H9 (cell line): ENCODE measurements at regions not wholly inside any gene's neighbourhood (a gene's known extent, or its start where the extent isn't known, plus 50 kb on each side); places are given as distances from the start of the nearest gene placed in this dataset.

ENCODE experiments used
- DNase-seq: peaks from one replicate; pipeline ENCODE4 v3.0.0-alpha.2; 2017
- H2AFZ ChIP-seq: one replicate; pipeline ENCODE4 v1.6.1; 2013; ENCODE audit warnings: mild to moderate bottlenecking, low read length, control low read depth, moderate library complexity
- H2AK5ac ChIP-seq: 2 replicates; pipeline ENCODE4 v1.6.1; 2013; ENCODE audit warnings: low read length, control low read depth, mixed read lengths; ENCODE audit not compliant: insufficient read length
- H2BK120ac ChIP-seq: one replicate; pipeline ENCODE4 v1.6.1; 2013; ENCODE audit warnings: low read depth, mild to moderate bottlenecking, low read length, control low read depth, inconsistent platforms; ENCODE audit not compliant: poor library complexity, severe bottlenecking
- H2BK12ac ChIP-seq: 2 replicates; pipeline ENCODE4 v1.6.1; 2013; ENCODE audit warnings: low read length, control low read depth, mixed read lengths, low read depth; ENCODE audit not compliant: insufficient read length
- H2BK15ac ChIP-seq: 2 replicates; pipeline ENCODE4 v1.6.1; 2013; ENCODE audit warnings: low read depth, low read length, control low read depth
- H2BK20ac ChIP-seq: one replicate; pipeline ENCODE4 v1.6.1; 2013; ENCODE audit warnings: low read depth, mild to moderate bottlenecking, low read length, control low read depth, inconsistent platforms; ENCODE audit not compliant: poor library complexity, severe bottlenecking
- H2BK5ac ChIP-seq: 2 replicates; pipeline ENCODE4 v1.6.1; 2013; ENCODE audit warnings: low read length, control low read depth, mixed read lengths; ENCODE audit not compliant: insufficient read length
- H3K14ac ChIP-seq: 2 replicates; pipeline ENCODE4 v1.6.1; 2013; ENCODE audit warnings: low read length, control low read depth; ENCODE audit not compliant: insufficient read depth
- H3K18ac ChIP-seq: 2 replicates; pipeline ENCODE4 v1.6.1; 2013; ENCODE audit warnings: low read depth, mild to moderate bottlenecking, mixed read lengths, low read length, control low read depth; ENCODE audit not compliant: insufficient read length
- H3K23ac ChIP-seq: 2 replicates; pipeline ENCODE4 v1.6.1; 2013; ENCODE audit warnings: low read length, control low read depth, mixed read lengths, low read depth; ENCODE audit not compliant: insufficient read length
- H3K23me2 ChIP-seq: 2 replicates; pipeline ENCODE4 v1.6.1; 2013; ENCODE audit warnings: low read depth, mild to moderate bottlenecking, mixed read lengths, low read length, control low read depth; ENCODE audit not compliant: insufficient read length, poor library complexity, severe bottlenecking
- H3K27ac ChIP-seq: 2 replicates; pipeline ENCODE4 v1.5.1; 2013; ENCODE audit warnings: low read length, control low read depth, mixed read lengths, low read depth; ENCODE audit not compliant: insufficient read length
- H3K27me3 ChIP-seq: 2 replicates; pipeline ENCODE4 v1.6.1; 2013; ENCODE audit warnings: low read length, control low read depth, inconsistent platforms; ENCODE audit not compliant: insufficient read depth
- H3K4ac ChIP-seq: 2 replicates; pipeline ENCODE4 v1.6.1; 2013; ENCODE audit warnings: low read depth, mild to moderate bottlenecking, control low read depth, inconsistent platforms, low read length, moderate library complexity
- H3K4me1 ChIP-seq: 2 replicates; pipeline ENCODE4 v1.6.1; 2013; ENCODE audit warnings: low read length, control low read depth, inconsistent platforms; ENCODE audit not compliant: insufficient read depth
- H3K4me2 ChIP-seq: 2 replicates; pipeline ENCODE4 v1.6.1; 2013; ENCODE audit warnings: low read length, control low read depth, mixed read lengths; ENCODE audit not compliant: insufficient read length, insufficient read depth
- H3K56ac ChIP-seq: 2 replicates; pipeline ENCODE4 v1.6.1; 2013; ENCODE audit warnings: low read depth, mild to moderate bottlenecking, mixed read lengths, low read length, control low read depth; ENCODE audit not compliant: insufficient read length
- H3K79me1 ChIP-seq: 2 replicates; pipeline ENCODE4 v1.6.1; 2013; ENCODE audit warnings: low read depth, mild to moderate bottlenecking, moderate library complexity, low read length, control low read depth, inconsistent platforms; ENCODE audit not compliant: insufficient read depth, poor library complexity, severe bottlenecking
- H3K79me2 ChIP-seq: 2 replicates; pipeline ENCODE4 v1.6.1; 2013; ENCODE audit warnings: low read length, control low read depth, inconsistent platforms; ENCODE audit not compliant: insufficient read depth
- H3K9ac ChIP-seq: 2 replicates; pipeline ENCODE4 v1.6.1; 2013; ENCODE audit warnings: low read length, control low read depth, mixed read lengths; ENCODE audit not compliant: insufficient read length; ENCODE audit errors: extremely low read depth
- H3K9me3 ChIP-seq: one replicate; pipeline ENCODE4 v1.6.1; 2013; ENCODE audit warnings: low read depth, low read length, inconsistent platforms; ENCODE audit not compliant: control insufficient read depth
- H3T11ph ChIP-seq: one replicate; pipeline ENCODE4 v1.6.1; 2013; ENCODE audit warnings: mild to moderate bottlenecking, low read length, control low read depth, inconsistent platforms
- H4K20me1 ChIP-seq: one replicate; pipeline ENCODE4 v1.6.1; 2013; ENCODE audit not compliant: control insufficient read depth, insufficient read length, insufficient read depth
- H4K5ac ChIP-seq: 2 replicates; pipeline ENCODE4 v1.6.1; 2013; ENCODE audit warnings: low read depth, mild to moderate bottlenecking, mixed read lengths, low read length, control low read depth; ENCODE audit not compliant: insufficient read length
- H4K8ac ChIP-seq: replicated peaks from 2 replicates; pipeline ENCODE4 v1.6.1; 2013; ENCODE audit warnings: low read length, control low read depth, mixed read lengths, low read depth; ENCODE audit not compliant: insufficient read length
- H4K91ac ChIP-seq: 2 replicates; pipeline ENCODE4 v1.6.1; 2013; ENCODE audit warnings: low read depth, mild to moderate bottlenecking, moderate library complexity, mixed read lengths, low read length, control low read depth; ENCODE audit not compliant: insufficient read length
- H3K27ac Mint-ChIP-seq, 3 experiments: 2 replicates in 2 of 3; 3 replicates in 1 of 3; pipeline ENCODE4 v1.8.0; 2020 to 2021; ENCODE audit warnings: mixed read lengths in 3 of 3, mild to moderate bottlenecking in 1 of 3, moderate library complexity in 1 of 3
- H3K27me3 Mint-ChIP-seq: 2 replicates; pipeline ENCODE4 v1.8.0; 2021; ENCODE audit warnings: low read depth, mild to moderate bottlenecking, moderate library complexity, mixed read lengths
- H3K36me3 Mint-ChIP-seq, 3 experiments: 2 replicates in 2 of 3; 3 replicates in 1 of 3; pipeline ENCODE4 v1.8.0; 2020 to 2021; ENCODE audit warnings: low read depth in 3 of 3, mixed read lengths in 3 of 3; ENCODE audit not compliant: insufficient read depth in 1 of 3
- H3K4me1 Mint-ChIP-seq, 2 experiments: 2 replicates each; pipeline ENCODE4 v1.8.0; 2020; ENCODE audit warnings: mixed read lengths in 2 of 2
- H3K4me3 Mint-ChIP-seq, 2 experiments: 2 replicates in 1 of 2; 3 replicates in 1 of 2; pipeline ENCODE4 v1.8.0; 2020 to 2021; ENCODE audit warnings: mild to moderate bottlenecking in 2 of 2, mixed read lengths in 2 of 2, moderate library complexity in 1 of 2
- H3K9me3 Mint-ChIP-seq, 2 experiments: 2 replicates in 1 of 2; 3 replicates in 1 of 2; pipeline ENCODE4 v1.8.0; 2020; ENCODE audit warnings: mild to moderate bottlenecking in 2 of 2, mixed read lengths in 2 of 2, moderate library complexity in 1 of 2
- WGBS: extraction: QIAGEN DNeasy Blood & Tissue Kit; methylation state at CpG from one replicate; pipeline ENCODE4 v1.1.7; 2013; ENCODE audit warnings: missing lambda C conversion rate, low lambda C conversion rate, mixed read lengths; ENCODE audit not compliant: insufficient read length; ENCODE audit errors: extremely low coverage; 5-methylcytosine and 5-hydroxymethylcytosine counted together
- TF ChIP-seq, protein P1 (sequence below): fragments of 200-600 bp; sonication (generic); conservative IDR thresholded peaks from 3 replicates; pipeline ENCODE4 v1.8.0; 2021; ENCODE audit warnings: antibody characterized with exemption, mild to moderate bottlenecking

DNA sequence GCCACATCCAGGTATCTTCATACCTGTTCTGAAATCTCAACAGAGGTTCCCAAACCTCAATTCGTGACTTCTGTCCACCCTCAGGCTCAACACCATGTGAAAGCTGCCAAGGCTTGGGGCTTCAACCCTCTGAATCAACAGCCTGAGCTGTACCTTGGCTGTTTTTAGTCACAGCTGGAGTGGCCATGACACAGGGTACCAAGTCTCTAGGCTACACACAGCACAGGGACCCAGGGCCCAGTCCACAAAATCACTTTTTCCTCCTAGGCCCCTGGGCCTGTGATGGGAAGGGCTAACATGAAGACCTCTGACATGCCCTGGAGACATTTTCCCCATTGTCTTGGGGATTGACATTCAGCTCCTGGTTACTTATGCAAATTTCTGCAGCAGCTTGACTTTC lies 464.9 kb downstream of the ELAVL2 start:
- Histone ChIP-seq H2BK15ac (no peak overlapping the region), H3K18ac (no peak overlapping the region)
- H3K4me1 Mint-ChIP-seq, result no peaks in the 10 kb centered on the region

More for the DNA sequence above, 464.9 kb downstream of the ELAVL2 start:
- no peak overlapping the region for H2BK20ac ChIP-seq
- H3K4ac ChIP-seq, result no peak overlapping the region
- H3K4me1 ChIP-seq, result no peaks in the 10 kb centered on the region
- no peak overlapping the region for H4K5ac ChIP-seq
- no peak overlapping the region for H2BK120ac ChIP-seq
- no peak overlapping the region for H3K56ac ChIP-seq
- no peaks in the 10 kb centered on the region for H4K20me1 ChIP-seq
- no peak overlapping the region for H3K4me3 Mint-ChIP-seq
- no peaks in the 10 kb centered on the region for H3K79me2 ChIP-seq
- peaks cover 29 to 33% of the 10 kb centered on the region in 2 experiments for H3K9me3 Mint-ChIP-seq
- H4K8ac ChIP-seq, result no peak overlapping the region
- no peak overlapping the region for H2AK5ac ChIP-seq
- no peaks in the 10 kb centered on the region for H3K23me2 ChIP-seq
- no peak overlapping the region for H3T11ph ChIP-seq
- no peak overlapping the region for H3K9ac ChIP-seq
- no peak overlapping the region for H4K91ac ChIP-seq
- no CpG with 5 or more reads among the region's 1 CpG for WGBS
- no peak overlapping the region for H3K14ac ChIP-seq
- H3K27me3 ChIP-seq, result no peaks in the 10 kb centered on the region
- H3K36me3 Mint-ChIP-seq, result peaks cover 15 to 28% (median 15%) of the 10 kb centered on the region in 3 experiments
- no peak overlapping the region for H3K4me2 ChIP-seq
- H3K27me3 Mint-ChIP-seq, result no peaks in the 10 kb centered on the region
- no peaks in the 10 kb centered on the region for H3K9me3 ChIP-seq
- H3K23ac ChIP-seq, result no peak overlapping the region
- no peak overlapping the region for H3K27ac ChIP-seq
- H3K27ac Mint-ChIP-seq, result no peak overlapping the region
- TF ChIP-seq, protein P1, sequence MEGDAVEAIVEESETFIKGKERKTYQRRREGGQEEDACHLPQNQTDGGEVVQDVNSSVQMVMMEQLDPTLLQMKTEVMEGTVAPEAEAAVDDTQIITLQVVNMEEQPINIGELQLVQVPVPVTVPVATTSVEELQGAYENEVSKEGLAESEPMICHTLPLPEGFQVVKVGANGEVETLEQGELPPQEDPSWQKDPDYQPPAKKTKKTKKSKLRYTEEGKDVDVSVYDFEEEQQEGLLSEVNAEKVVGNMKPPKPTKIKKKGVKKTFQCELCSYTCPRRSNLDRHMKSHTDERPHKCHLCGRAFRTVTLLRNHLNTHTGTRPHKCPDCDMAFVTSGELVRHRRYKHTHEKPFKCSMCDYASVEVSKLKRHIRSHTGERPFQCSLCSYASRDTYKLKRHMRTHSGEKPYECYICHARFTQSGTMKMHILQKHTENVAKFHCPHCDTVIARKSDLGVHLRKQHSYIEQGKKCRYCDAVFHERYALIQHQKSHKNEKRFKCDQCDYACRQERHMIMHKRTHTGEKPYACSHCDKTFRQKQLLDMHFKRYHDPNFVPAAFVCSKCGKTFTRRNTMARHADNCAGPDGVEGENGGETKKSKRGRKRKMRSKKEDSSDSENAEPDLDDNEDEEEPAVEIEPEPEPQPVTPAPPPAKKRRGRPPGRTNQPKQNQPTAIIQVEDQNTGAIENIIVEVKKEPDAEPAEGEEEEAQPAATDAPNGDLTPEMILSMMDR, result no peak
- H2BK12ac ChIP-seq, result no peak overlapping the region
- no peak overlapping the region for H2AFZ ChIP-seq
- H2BK5ac ChIP-seq, result no peak overlapping the region
- no peak for DNase-seq
- H3K79me1 ChIP-seq, result no peaks in the 10 kb centered on the region
